K562 (cell line): ENCODE measurements at regions not wholly inside any gene's neighbourhood (a gene's known extent, or its start where the extent isn't known, plus 50 kb on each side); places are given as distances from the start of the nearest gene placed in this dataset.

ENCODE experiments used
- ATAC-seq: fragments of 200-7000 bp; cut with Tn5 transposase; 3 replicates; pipeline ENCODE4 v1.9.1; 2020; ENCODE audit warnings: moderate library complexity
- BruUV-seq: library from RNA; stranded (reverse); fragments of 400-500 nt; replicated peaks from 2 replicates; lab custom pipeline; 2021; lab: Mats Ljungman, UMichigan
- CTCF ChIA-PET: fragments of 300-600 bp; formaldehyde crosslinking; extraction: SDS; loops from one replicate; lab custom pipeline; 2021; ENCODE audit warnings: low intra/inter-chr PET ratio; lab: Yijun Ruan, JAX
- POLR2A ChIA-PET: fragments of 300-600, 350-650 bp; sonication (Branson Sonifier 250); formaldehyde crosslinking; extraction: SDS; loops from one replicate; lab custom pipeline; 2021; ENCODE audit warnings: antibody characterized with exemption, inconsistent platforms; lab: Yijun Ruan, JAX
- DNase-seq, 4 experiments: peaks; one replicate each; pipeline versions ENCODE4 v3.0.0 to v3.0.0-alpha.2; 2011 to 2018; ENCODE audit warnings: low spot score in 3 of 4, mixed read lengths in 3 of 4; ENCODE audit errors: extremely low read depth in 1 of 4
- FAIRE-seq: peaks from 2 replicates; lab custom pipeline; 2011; peaks lifted over from hg19 to GRCh38; lab: Jason Lieb, UNC
- H2AFZ ChIP-seq: 2 replicates; pipeline ENCODE4 v1.6.0; 2011; ENCODE audit warnings: low read depth, low read length, control low read depth, inconsistent platforms
- H3K27ac ChIP-seq: fragments of 200-600 bp; 3 replicates; pipeline ENCODE4 v1.8.0; 2011; ENCODE audit warnings: low read depth, mild to moderate bottlenecking, control low read depth, inconsistent platforms, low read length, moderate library complexity, mixed read lengths; ENCODE audit errors: extremely low read depth
- H3K27me3 ChIP-seq, 2 experiments: fragments of 300-600 bp in 1 of 2; 2 replicates in 1 of 2; 3 replicates in 1 of 2; pipeline versions ENCODE4 v1.6.0 to v1.8.0; 2011; ENCODE audit warnings: inconsistent platforms in 2 of 2, low read length in 2 of 2, mild to moderate bottlenecking in 1 of 2, mixed read lengths in 1 of 2, moderate library complexity in 1 of 2; ENCODE audit not compliant: control insufficient read depth in 2 of 2, insufficient read depth in 2 of 2
- H3K36me3 ChIP-seq: fragments of 300-600 bp; 3 replicates; pipeline ENCODE4 v1.8.0; 2011; ENCODE audit warnings: mild to moderate bottlenecking, low read length, inconsistent platforms; ENCODE audit not compliant: control insufficient read depth, insufficient read depth
- H3K4me1 ChIP-seq, 2 experiments: fragments of 200-600 bp in 1 of 2; replicated peaks in 1 of 2; 2 replicates in 1 of 2; 3 replicates in 1 of 2; pipeline versions ENCODE4 v1.5.1 to v1.8.0; 2011; ENCODE audit warnings: inconsistent platforms in 2 of 2, low read length in 2 of 2, mild to moderate bottlenecking in 1 of 2, mixed read lengths in 1 of 2, moderate library complexity in 1 of 2; ENCODE audit not compliant: control insufficient read depth in 2 of 2, insufficient read depth in 2 of 2
- H3K4me2 ChIP-seq: 2 replicates; pipeline ENCODE4 v1.6.1; 2011; ENCODE audit warnings: low read length, control low read depth, inconsistent platforms, mixed read lengths; ENCODE audit not compliant: insufficient read depth
- H3K4me3 ChIP-seq: fragments of 200-600 bp; sonication (generic), shearing (Covaris generic); 2 replicates; pipeline ENCODE4 v1.5.1; 2016; ENCODE audit warnings: control low read depth, inconsistent platforms
- H3K79me2 ChIP-seq: fragments of 200-600 bp; 3 replicates; pipeline ENCODE4 v1.8.0; 2011; ENCODE audit warnings: low read length, inconsistent platforms; ENCODE audit not compliant: control insufficient read depth, insufficient read depth
- H3K9ac ChIP-seq, 2 experiments: 2 replicates each; pipeline versions ENCODE4 v1.6.0 to v1.6.1; 2011; ENCODE audit warnings: low read depth in 2 of 2, low read length in 2 of 2, control low read depth in 1 of 2, inconsistent platforms in 1 of 2, mild to moderate bottlenecking in 1 of 2, mixed read lengths in 1 of 2; ENCODE audit not compliant: insufficient read depth in 1 of 2
- H3K9me1 ChIP-seq: one replicate; pipeline ENCODE4 v1.6.0; 2011; ENCODE audit warnings: inconsistent platforms, mild to moderate bottlenecking, low read length, moderate library complexity; ENCODE audit not compliant: control insufficient read depth, insufficient read depth
- H3K9me3 ChIP-seq: replicated peaks from 2 replicates; pipeline ENCODE4 v1.5.1; 2011; ENCODE audit warnings: low read depth, low read length, inconsistent platforms; ENCODE audit not compliant: control insufficient read depth, insufficient read depth
- H4K20me1 ChIP-seq: replicated peaks from 2 replicates; pipeline ENCODE4 v1.6.1; 2011; ENCODE audit warnings: low read length, inconsistent platforms, mixed read lengths; ENCODE audit not compliant: control insufficient read depth, insufficient read depth
- FOXA3 ChIP-seq, 2 experiments: fragments of 450-650 bp in 1 of 2; sonication (generic) in 1 of 2; formaldehyde crosslinking; IDR thresholded peaks in 1 of 2; conservative IDR thresholded peaks in 1 of 2; 2 replicates each; pipeline versions ENCODE4 v1.4.0 to v1.8.0; 2020 to 2022; ENCODE audit warnings: mild to moderate bottlenecking in 2 of 2, missing genetic modification reagents in 1 of 2
- MEIS2 ChIP-seq: fragments of 450-650 bp; IDR thresholded peaks from 2 replicates; pipeline ENCODE4 v1.6.1; 2014; ENCODE audit warnings: mild to moderate bottlenecking; ENCODE audit not compliant: partially characterized antibody
- NFXL1 ChIP-seq: fragments of 450-650 bp; formaldehyde crosslinking; IDR thresholded peaks from 2 replicates; pipeline ENCODE4 v1.4.0; 2021; ENCODE audit warnings: mild to moderate bottlenecking
- PBX2 ChIP-seq, 2 experiments: IDR thresholded peaks in 1 of 2; conservative IDR thresholded peaks in 1 of 2; 2 replicates each; pipeline ENCODE4 v1.6.1; 2016; ENCODE audit warnings: low read depth in 2 of 2, mild to moderate bottlenecking in 1 of 2, missing compliant biosample characterization in 1 of 2, missing genetic modification characterization in 1 of 2, moderate library complexity in 1 of 2
- PKNOX1 ChIP-seq: fragments of 450-650 bp; IDR thresholded peaks from 2 replicates; pipeline ENCODE4 v1.6.1; 2016
- RNF2 ChIP-seq: sonication (generic); IDR thresholded peaks from 2 replicates; pipeline ENCODE4 v1.6.1; 2016
- WGBS: fragments of 100-300 bp; shearing (Covaris generic); methylation state at CpG from one replicate; pipeline ENCODE4 v1.1.6; 2016; ENCODE audit warnings: low coverage, mixed read lengths; ENCODE audit not compliant: insufficient coverage; ENCODE audit errors: missing lambda C conversion rate; 5-methylcytosine and 5-hydroxymethylcytosine counted together
- in situ Hi-C: fragments of 300-500 bp; cut with MboI; formaldehyde crosslinking; loops from 4 replicates; pipeline ENCODE4 v1.15.0; 2018; ENCODE audit warnings: inconsistent platforms, mixed read lengths
- intact Hi-C: fragments of 100-400 bp; cut with micrococcal nuclease; formaldehyde crosslinking; loops from 2 replicates; pipeline ENCODE4 v1.14.2; 2022

- no peak for ATAC-seq
- no peaks in the 10 kb centered on the region for H3K9me3 ChIP-seq
- H3K27ac ChIP-seq = no peak overlapping the region
- intact Hi-C loops (loop anchor here (5.0 kb wide), 1 partner anchor 61 kb away; no protein-coding TSS in a partner anchor), in situ Hi-C loops (no loop called here)
- no peaks in the 10 kb centered on the region for H3K79me2 ChIP-seq
- no peak for FAIRE-seq
- H3K9me1 ChIP-seq = no peaks in the 10 kb centered on the region
- no peak overlapping the region for H2AFZ ChIP-seq
- ChIA-PET CTCF (no interaction called here), POLR2A (no interaction called here)
- no peaks in the 10 kb centered on the region for H3K36me3 ChIP-seq
- TF ChIP-seq PKNOX1 = peak; percentile 66; the same call in 1 of the 2 replicates
- TF ChIP-seq MEIS2 = peak; percentile 85
- no peak for TF ChIP-seq NFXL1 (CRISPR knock-in tag)
- TF ChIP-seq FOXA3 (CRISPR knock-in tag; conservative IDR thresholded peaks at IDR 0.05 in 1 of 2, IDR thresholded peaks at IDR 0.05 in 1 of 2) = no peak
- TF ChIP-seq RNF2 = no peak
- TF ChIP-seq PBX2 (CRISPR knock-in tag; IDR thresholded peaks at IDR 0.05; ENCODE audit: low read depth) = no peak
- TF ChIP-seq PBX2 (tag; conservative IDR thresholded peaks at IDR 0.05; ENCODE audit: low read depth) = peak; percentile 92
- H4K20me1 ChIP-seq = no peaks in the 10 kb centered on the region
- H3K9ac ChIP-seq = no peak overlapping the region
- peaks cover 6 to 20% of the 10 kb centered on the region in 2 experiments; a peak in 4 of 5 replicates for H3K27me3 ChIP-seq
- BruUV-seq = no TSS peak
- no peak for DNase-seq
- no peaks in the 10 kb centered on the region for H3K4me1 ChIP-seq
- H3K4me3 ChIP-seq = no peak overlapping the region
- under 1% methylated on average over 7 of the region's 7 CpGs for WGBS
- H3K4me2 ChIP-seq = no peak overlapping the region
These were observed 76.6 kb upstream of the VAV3 start for GRCh38 chr1:108041360-108042142.
